ENCODE measurements at regions not wholly inside any gene's neighbourhood (a gene's known extent, or its start where the extent isn't known, plus 50 kb on each side); places are given as distances from the start of the nearest gene placed in this dataset.

GRCh38 chr18:29660777-29661176 is 1381.8 kb downstream of the DSC3 start:
- Histone ChIP-seq H2BK15ac (ENCODE audit: low read depth, low read length) (no peak overlapping the region), H3K4me1 (ENCODE audit: insufficient read depth, low read length) (no peaks in the 10 kb centered on the region), H2AK5ac (ENCODE audit: insufficient read length, low read length) (no peak overlapping the region), H2AFZ (ENCODE audit: low read length) (no peak overlapping the region), H3K27me3 (ENCODE audit: insufficient read depth, low read length) (no peaks in the 10 kb centered on the region), H3K9me3 (ENCODE audit: control insufficient read depth, low read depth, low read length) (no peaks in the 10 kb centered on the region), H2BK5ac (ENCODE audit: insufficient read length, low read length) (no peak overlapping the region), H3K23me2 (ENCODE audit: insufficient read length, low read depth, low read length, poor library complexity, severe bottlenecking) (no peaks in the 10 kb centered on the region), H2BK120ac (ENCODE audit: low read depth, low read length, poor library complexity, severe bottlenecking) (no peak overlapping the region), H2BK12ac (ENCODE audit: insufficient read length, low read depth, low read length) (no peak overlapping the region), H3K27ac (ENCODE audit: insufficient read length, low read depth, low read length) (no peak overlapping the region), H3K18ac (ENCODE audit: insufficient read length, low read depth, low read length) (no peak overlapping the region), H3K79me2 (ENCODE audit: insufficient read depth, low read length) (no peaks in the 10 kb centered on the region), H4K91ac (ENCODE audit: insufficient read length, low read depth, low read length) (no peak overlapping the region), H3K23ac (ENCODE audit: insufficient read length, low read depth, low read length) (no peak overlapping the region), H3K4ac (ENCODE audit: low read depth, low read length) (no peak overlapping the region), H2BK20ac (ENCODE audit: low read depth, low read length, poor library complexity, severe bottlenecking) (no peak overlapping the region), H3T11ph (ENCODE audit: low read length) (no peak overlapping the region), H3K56ac (ENCODE audit: insufficient read length, low read depth, low read length) (no peak overlapping the region), H3K79me1 (ENCODE audit: insufficient read depth, low read depth, low read length, poor library complexity, severe bottlenecking) (no peaks in the 10 kb centered on the region), H3K4me2 (ENCODE audit: insufficient read depth, insufficient read length, low read length) (no peak overlapping the region), H4K8ac (replicated peaks; ENCODE audit: insufficient read length, low read depth, low read length) (no peak overlapping the region), H4K20me1 (ENCODE audit: control insufficient read depth, insufficient read depth, insufficient read length) (no peaks in the 10 kb centered on the region), H3K9ac (ENCODE audit: extremely low read depth, insufficient read length, low read length) (no peak overlapping the region), H3K14ac (ENCODE audit: insufficient read depth, low read length) (no peak overlapping the region), H4K5ac (ENCODE audit: insufficient read length, low read depth, low read length) (no peak overlapping the region)
- Mint-ChIP-seq H3K4me1 (peaks cover 0 to 4% of the 10 kb centered on the region in 2 experiments; a peak in 1 of 4 replicates), H3K27ac (no peak overlapping the region), H3K36me3 (ENCODE audit: insufficient read depth in 1 of 3, low read depth in 3 of 3) (no peaks in the 10 kb centered on the region), H3K9me3 (no peaks in the 10 kb centered on the region), H3K4me3 (no peak overlapping the region), H3K27me3 (ENCODE audit: low read depth) (no peaks in the 10 kb centered on the region)
- TF ChIP-seq, protein P1, sequence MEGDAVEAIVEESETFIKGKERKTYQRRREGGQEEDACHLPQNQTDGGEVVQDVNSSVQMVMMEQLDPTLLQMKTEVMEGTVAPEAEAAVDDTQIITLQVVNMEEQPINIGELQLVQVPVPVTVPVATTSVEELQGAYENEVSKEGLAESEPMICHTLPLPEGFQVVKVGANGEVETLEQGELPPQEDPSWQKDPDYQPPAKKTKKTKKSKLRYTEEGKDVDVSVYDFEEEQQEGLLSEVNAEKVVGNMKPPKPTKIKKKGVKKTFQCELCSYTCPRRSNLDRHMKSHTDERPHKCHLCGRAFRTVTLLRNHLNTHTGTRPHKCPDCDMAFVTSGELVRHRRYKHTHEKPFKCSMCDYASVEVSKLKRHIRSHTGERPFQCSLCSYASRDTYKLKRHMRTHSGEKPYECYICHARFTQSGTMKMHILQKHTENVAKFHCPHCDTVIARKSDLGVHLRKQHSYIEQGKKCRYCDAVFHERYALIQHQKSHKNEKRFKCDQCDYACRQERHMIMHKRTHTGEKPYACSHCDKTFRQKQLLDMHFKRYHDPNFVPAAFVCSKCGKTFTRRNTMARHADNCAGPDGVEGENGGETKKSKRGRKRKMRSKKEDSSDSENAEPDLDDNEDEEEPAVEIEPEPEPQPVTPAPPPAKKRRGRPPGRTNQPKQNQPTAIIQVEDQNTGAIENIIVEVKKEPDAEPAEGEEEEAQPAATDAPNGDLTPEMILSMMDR (conservative IDR thresholded peaks at IDR 0.05) = no peak
- no peak for DNase-seq
- no CpG with 5 or more reads among the region's 1 CpG for WGBS (ENCODE audit: extremely low coverage, insufficient read length, low lambda C conversion rate)
